ENCODE measurements at regions not wholly inside any gene's neighbourhood (a gene's known extent, or its start where the extent isn't known, plus 50 kb on each side); places are given as distances from the start of the nearest gene placed in this dataset.

GRCh38 chr4:55178226-55179005 lies 53.0 kb upstream of the KDR start:
- TF ChIP-seq, protein P1, sequence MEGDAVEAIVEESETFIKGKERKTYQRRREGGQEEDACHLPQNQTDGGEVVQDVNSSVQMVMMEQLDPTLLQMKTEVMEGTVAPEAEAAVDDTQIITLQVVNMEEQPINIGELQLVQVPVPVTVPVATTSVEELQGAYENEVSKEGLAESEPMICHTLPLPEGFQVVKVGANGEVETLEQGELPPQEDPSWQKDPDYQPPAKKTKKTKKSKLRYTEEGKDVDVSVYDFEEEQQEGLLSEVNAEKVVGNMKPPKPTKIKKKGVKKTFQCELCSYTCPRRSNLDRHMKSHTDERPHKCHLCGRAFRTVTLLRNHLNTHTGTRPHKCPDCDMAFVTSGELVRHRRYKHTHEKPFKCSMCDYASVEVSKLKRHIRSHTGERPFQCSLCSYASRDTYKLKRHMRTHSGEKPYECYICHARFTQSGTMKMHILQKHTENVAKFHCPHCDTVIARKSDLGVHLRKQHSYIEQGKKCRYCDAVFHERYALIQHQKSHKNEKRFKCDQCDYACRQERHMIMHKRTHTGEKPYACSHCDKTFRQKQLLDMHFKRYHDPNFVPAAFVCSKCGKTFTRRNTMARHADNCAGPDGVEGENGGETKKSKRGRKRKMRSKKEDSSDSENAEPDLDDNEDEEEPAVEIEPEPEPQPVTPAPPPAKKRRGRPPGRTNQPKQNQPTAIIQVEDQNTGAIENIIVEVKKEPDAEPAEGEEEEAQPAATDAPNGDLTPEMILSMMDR (IDR thresholded peaks at IDR 0.05; ENCODE audit: poor library complexity): no peak
- TF ChIP-seq EZH2 (IDR thresholded peaks at IDR 0.05; ENCODE audit: borderline replicate concordance): no peak

Measured in hepatocyte (in vitro differentiated cells).